Astrocyte of the cerebellum (primary cell): ENCODE measurements at regions not wholly inside any gene's neighbourhood (a gene's known extent, or its start where the extent isn't known, plus 50 kb on each side); places are given as distances from the start of the nearest gene placed in this dataset.

Experiments used
- DNase-seq: peaks from one replicate; pipeline ENCODE4 v3.0.0-alpha.2; 2011; ENCODE audit warnings: low read depth
- H3K4me3 ChIP-seq: 2 replicates; pipeline ENCODE4 v1.5.1; 2011; ENCODE audit warnings: mild to moderate bottlenecking, low read depth, low read length, moderate library complexity
- in situ Hi-C: cut with HindIII; loops from 2 replicates; pipeline ENCODE4 v1.10.0; 2017; ENCODE audit warnings: low sequenced_read_pairs
- TF ChIP-seq, protein P1 (sequence below): IDR thresholded peaks from 2 replicates; pipeline ENCODE4 v1.5.1; 2012; ENCODE audit warnings: low read length, low read depth, moderate library complexity, mild to moderate bottlenecking; ENCODE audit errors: missing control alignments

DNA sequence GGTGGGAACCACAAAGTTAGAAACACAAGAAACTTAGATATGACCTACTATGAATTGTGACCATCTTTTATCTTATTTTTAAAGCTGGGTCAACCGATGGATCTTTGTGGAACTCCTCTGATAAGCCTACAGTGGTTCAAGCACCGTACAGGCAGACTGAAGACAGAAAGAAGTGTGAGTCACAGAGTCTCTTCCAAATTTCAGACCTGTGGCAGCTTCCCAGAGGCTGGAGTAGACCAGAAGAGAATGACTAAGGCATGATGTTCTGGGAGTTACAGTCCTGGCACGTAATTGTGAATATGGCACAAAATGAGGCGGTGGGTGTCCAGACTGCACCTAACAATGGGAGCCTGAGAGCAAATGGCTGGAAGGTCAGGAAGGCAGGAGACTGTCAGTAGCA lies 70.0 kb downstream of the LMO4 start:
- TF ChIP-seq, protein P1, sequence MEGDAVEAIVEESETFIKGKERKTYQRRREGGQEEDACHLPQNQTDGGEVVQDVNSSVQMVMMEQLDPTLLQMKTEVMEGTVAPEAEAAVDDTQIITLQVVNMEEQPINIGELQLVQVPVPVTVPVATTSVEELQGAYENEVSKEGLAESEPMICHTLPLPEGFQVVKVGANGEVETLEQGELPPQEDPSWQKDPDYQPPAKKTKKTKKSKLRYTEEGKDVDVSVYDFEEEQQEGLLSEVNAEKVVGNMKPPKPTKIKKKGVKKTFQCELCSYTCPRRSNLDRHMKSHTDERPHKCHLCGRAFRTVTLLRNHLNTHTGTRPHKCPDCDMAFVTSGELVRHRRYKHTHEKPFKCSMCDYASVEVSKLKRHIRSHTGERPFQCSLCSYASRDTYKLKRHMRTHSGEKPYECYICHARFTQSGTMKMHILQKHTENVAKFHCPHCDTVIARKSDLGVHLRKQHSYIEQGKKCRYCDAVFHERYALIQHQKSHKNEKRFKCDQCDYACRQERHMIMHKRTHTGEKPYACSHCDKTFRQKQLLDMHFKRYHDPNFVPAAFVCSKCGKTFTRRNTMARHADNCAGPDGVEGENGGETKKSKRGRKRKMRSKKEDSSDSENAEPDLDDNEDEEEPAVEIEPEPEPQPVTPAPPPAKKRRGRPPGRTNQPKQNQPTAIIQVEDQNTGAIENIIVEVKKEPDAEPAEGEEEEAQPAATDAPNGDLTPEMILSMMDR, result no peak
- in situ Hi-C loops, result no loop called here
- no peak overlapping the region for H3K4me3 ChIP-seq
- peak; percentile 63 for DNase-seq

DNA sequence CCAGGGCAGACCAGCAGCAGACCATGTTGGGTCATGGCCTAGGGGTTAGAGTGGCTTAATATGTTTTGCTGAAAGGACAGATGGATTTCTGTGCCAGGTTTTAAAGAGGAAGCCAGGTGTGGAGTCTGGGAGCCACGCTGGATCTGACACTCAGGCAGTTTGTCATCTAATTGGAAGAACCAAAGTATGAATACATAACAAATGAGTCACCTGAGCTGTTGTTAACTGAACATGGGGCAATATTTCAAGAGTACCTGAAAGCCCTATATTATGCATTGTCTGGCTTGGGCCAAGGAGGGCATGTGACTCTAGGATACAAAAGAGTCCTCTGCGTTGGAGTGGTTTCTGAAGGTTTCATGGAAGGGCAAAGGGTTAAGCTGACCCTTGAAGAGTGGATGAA lies 70.6 kb downstream of the LMO4 start:
- DNase-seq, result no peak
- no peak overlapping the region for H3K4me3 ChIP-seq
- in situ Hi-C loops, result no loop called here
- TF ChIP-seq, protein P1, result no peak

DNA sequence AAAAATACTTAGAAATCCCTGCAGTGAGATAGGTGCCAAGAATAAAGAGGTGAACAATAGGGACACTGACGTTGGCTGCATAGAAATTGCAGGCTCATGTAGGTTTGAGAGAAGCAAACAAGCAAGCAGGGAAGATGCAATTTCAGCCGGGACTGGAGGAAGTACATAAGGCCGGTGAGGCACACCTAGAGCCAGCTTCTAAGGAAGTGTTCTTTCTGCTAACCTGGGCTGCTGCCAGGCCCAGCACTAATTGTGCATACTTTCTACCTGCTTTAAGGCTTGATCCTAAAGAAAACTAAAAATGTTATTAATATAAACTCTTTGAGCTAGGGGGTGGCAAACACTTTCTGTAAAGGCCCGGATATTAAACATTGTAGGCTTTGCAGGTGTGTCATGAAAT lies 71.0 kb downstream of the LMO4 start:
- TF ChIP-seq, protein P1, result no peak
- in situ Hi-C loops, result no loop called here
- no peak for DNase-seq
- H3K4me3 ChIP-seq, result no peak overlapping the region

DNA sequence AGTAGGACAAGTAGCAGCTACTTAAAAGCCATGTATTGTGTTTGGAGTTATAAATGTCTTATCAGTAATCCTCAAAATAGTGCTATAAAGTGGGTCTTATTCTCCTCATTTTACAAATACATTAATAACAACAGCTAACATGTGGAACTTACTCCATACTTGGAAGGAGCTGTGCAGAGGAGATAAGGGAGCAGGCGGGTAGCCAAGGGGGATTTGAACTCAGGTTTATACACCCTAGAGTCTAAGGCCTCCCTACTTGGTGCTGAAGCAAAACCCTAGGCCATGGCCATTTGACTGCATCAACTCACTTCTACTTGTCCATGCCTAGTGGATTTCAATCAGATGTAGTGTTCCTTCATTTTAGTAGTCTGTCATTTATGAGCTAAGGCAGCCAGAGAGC lies 72.1 kb downstream of the LMO4 start:
- no peak for DNase-seq
- H3K4me3 ChIP-seq, result no peak overlapping the region
- in situ Hi-C loops, result no loop called here
- TF ChIP-seq, protein P1, result no peak

DNA sequence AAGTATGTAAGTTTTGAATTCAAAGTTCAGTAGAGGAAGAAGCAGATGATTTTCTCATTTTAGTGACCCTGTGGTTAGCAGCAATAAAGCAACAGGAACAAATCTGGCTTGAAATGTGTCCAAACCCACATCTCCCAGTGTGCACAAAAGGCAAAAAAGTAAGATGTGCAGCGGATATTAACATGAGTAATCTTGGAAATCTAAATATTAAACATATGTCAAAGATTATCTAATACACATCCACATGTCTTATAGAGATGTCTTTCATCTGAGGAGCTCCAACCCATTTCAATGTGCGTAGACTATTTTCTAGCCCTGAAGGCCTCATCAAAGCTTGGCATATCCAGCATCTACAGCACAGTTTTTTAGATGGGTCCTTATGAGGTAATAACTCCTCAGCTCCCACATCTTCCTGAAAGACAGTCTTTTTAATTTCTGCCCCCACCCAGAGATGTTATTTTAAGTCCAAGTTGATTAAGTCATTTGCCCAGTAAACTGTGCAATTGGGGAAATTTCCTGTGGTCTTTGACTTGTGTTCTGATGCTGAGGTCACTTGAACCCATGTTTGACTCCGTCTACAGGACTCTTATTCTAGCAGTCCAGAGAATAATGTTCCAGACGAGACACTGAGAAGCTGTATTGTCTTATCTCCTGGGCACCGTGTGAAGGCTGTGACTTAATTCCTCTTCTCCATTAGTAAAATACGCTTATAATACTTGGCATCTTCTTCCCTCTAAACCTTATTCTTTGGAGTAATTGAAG lies 73.7 kb downstream of the LMO4 start:
- TF ChIP-seq, protein P1, result no peak
- in situ Hi-C loops, result no loop called here
- no peak overlapping the region for H3K4me3 ChIP-seq
- peak; percentile 89 for DNase-seq

DNA sequence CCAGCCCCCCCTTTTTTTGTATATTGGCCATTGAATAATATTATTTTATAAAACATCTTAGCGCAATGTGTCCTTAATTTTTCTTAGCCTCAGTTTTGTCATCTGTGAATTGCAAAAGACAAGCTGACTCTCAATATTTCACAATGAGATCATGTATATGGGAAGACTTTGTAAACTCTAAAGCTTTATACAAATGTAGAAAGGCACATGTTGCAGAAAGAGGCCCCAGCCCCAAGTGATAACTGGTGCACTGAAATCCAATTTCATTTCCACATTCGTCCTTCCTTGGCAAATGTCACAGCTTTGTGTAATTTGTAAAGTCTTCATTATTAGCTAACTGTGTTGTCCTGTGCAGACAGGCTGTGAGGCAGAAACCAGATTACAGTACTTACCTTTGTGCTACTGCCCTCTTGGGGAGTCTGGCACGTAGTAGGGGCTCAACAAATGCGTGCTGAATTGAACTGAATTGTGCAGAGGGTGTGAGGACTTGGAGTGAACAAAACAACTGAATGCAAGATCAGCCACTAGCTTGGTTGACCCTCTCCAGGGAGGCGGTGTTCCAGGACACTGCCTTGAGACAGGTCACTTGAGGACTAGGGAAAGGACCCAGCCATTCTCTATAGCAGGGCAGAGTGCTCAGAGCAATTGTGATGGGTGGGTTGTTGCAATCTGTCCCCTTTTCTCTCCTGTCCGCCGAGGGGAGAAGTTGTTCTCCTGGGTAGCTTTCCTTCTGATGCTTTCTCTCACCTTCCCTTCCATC lies 74.6 kb downstream of the LMO4 start:
- no peak for DNase-seq
- H3K4me3 ChIP-seq, result no peak overlapping the region
- TF ChIP-seq, protein P1, result no peak
- in situ Hi-C loops, result no loop called here
